ENCODE measurements at regions not wholly inside any gene's neighbourhood (a gene's known extent, or its start where the extent isn't known, plus 50 kb on each side); places are given as distances from the start of the nearest gene placed in this dataset.
A peak's percentile ranks its signal among the peaks of the same experiment; 100 is the strongest.

DNA sequence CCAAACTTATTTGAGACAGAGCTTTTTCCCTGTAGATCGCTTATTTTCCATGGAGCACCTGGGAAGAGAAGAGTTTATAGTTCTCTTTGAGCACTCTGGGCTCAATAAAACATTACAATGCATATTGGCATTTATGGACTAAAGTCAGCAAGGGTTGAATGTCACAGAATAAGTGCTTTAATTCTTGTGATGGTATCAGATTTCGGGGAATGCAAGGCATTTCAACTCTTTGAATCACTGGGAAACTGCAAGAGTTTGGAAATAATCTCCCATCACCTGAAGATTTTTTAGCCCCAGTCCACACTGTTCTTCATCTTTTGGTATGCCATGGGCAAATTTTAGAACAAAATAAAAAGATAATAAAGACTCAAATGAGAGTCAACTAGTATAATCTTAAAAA, 111.5 kb upstream of the WDFY3 start:
- no peak overlapping the region for H3K4me2 ChIP-seq
- no peaks in the 10 kb centered on the region for H3K9me3 ChIP-seq
- no peak for DNase-seq (ENCODE audit: low read depth in 1 of 2, low spot score in 1 of 2)
- H3K4me1 ChIP-seq, result no peaks in the 10 kb centered on the region
- no peak overlapping the region for H3K4me3 ChIP-seq
- no peak for FAIRE-seq
- no peak overlapping the region for H3K27ac ChIP-seq
- CTCF ChIA-PET, result no interaction called here
- no peak for TF ChIP-seq SMC3 (IDR thresholded peaks at IDR 0.05)
- no peak for TF ChIP-seq CBX2 (IDR thresholded peaks at IDR 0.05; ENCODE audit: borderline replicate concordance, low read depth)
- TF ChIP-seq BHLHE40 (IDR thresholded peaks at IDR 0.05; ENCODE audit: low read depth, low read length), result no peak
- TF ChIP-seq, protein P1, sequence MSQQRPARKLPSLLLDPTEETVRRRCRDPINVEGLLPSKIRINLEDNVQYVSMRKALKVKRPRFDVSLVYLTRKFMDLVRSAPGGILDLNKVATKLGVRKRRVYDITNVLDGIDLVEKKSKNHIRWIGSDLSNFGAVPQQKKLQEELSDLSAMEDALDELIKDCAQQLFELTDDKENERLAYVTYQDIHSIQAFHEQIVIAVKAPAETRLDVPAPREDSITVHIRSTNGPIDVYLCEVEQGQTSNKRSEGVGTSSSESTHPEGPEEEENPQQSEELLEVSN (IDR thresholded peaks at IDR 0.05; ENCODE audit: borderline replicate concordance, low read depth), result no peak
- no peak for TF ChIP-seq EHF (CRISPR knock-in tag; IDR thresholded peaks at IDR 0.05)
- no peak for TF ChIP-seq EP300 (IDR thresholded peaks at IDR 0.05)
- POLR2A ChIA-PET, result no interaction called here
- 10% methylated on average over 2 of the region's 2 CpGs for WGBS (ENCODE audit: missing lambda C conversion rate)
- no peak for ATAC-seq

DNA sequence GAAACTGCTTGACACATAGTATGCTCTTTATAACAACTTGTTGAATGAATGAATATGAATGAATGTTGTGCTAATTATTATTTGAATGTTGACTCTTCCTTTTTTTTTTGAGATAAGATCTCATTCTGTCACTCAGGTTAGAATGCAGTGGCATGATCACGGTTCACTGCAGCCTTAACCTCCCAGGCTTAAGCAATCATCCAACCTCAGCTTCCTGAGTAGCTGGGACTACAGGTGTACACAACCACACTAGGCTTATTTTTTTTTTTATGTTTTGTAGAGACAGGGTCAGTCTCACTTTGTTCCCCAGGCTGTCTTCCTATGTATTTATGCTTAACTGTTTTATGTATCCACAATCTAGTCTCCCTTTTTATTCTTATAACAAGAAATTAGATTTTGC, 114.7 kb upstream of the WDFY3 start:
- ChIA-PET CTCF (no interaction called here), POLR2A (no interaction called here)
- Histone ChIP-seq H3K9me3 (no peaks in the 10 kb centered on the region), H3K4me1 (no peaks in the 10 kb centered on the region), H3K4me2 (no peak overlapping the region), H3K4me3 (no peak overlapping the region), H3K27ac (no peak overlapping the region)
- ATAC-seq (no peak), DNase-seq (ENCODE audit: low read depth in 1 of 2, low spot score in 1 of 2) (no peak), FAIRE-seq (no peak)
- no peak for TF ChIP-seq RARB (CRISPR knock-in tag; IDR thresholded peaks at IDR 0.05)
- WGBS (ENCODE audit: missing lambda C conversion rate), result 38% methylated on average over 1 of the region's 1 CpG

DNA sequence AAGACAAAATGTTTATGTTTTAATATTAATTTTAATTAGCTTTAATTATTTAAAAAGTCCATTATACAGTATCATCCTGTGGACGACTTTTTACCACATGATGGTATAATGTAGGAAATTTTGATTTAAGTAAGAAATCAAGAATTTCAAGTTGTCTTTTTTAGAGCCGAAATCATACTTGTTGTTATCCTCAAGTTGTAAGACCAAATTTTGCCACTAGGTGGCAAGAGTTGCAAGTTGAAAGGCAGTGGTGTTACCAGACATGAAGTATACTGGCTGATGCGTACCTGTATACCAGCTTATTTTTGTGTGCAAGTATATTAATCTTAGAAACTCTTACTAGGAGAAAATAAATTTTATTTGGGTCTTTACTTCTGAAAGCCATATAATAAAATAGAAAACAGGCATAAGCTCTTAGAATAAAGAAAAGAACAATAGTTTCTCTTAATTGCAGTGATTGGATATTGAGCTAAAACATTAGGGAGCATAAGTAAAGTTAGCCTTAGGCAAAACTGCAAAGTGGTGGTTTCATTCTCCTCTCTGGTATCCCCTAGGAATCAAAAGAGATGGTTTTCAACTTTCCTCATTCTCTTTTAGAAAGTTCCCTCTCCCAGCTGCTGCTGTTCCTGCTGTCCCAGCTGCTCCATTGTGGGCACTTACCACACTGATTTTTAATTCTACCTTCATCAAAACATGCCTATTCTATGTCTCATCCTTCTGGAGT, 118.0 kb upstream of the WDFY3 start:
- CTCF ChIA-PET, result interaction anchor here (0.6 to 2.7 kb wide), 17 partner anchors 9 to 945 kb away, joined by 3 to 8 read pairs (median 4); no protein-coding TSS in a partner anchor
- DNase-seq (ENCODE audit: low read depth in 1 of 2, low spot score in 1 of 2) (peak; percentile 2 to 71), ATAC-seq (peak in 1 of 2 experiments; percentile 74; a peak in 3 of 6 replicates), FAIRE-seq (no peak)
- WGBS (ENCODE audit: missing lambda C conversion rate), result 12% methylated on average over 3 of the region's 3 CpGs
- no peak overlapping the region for H3K27ac ChIP-seq
- H3K4me1 ChIP-seq, result no peaks in the 10 kb centered on the region
- TF ChIP-seq, protein P2, sequence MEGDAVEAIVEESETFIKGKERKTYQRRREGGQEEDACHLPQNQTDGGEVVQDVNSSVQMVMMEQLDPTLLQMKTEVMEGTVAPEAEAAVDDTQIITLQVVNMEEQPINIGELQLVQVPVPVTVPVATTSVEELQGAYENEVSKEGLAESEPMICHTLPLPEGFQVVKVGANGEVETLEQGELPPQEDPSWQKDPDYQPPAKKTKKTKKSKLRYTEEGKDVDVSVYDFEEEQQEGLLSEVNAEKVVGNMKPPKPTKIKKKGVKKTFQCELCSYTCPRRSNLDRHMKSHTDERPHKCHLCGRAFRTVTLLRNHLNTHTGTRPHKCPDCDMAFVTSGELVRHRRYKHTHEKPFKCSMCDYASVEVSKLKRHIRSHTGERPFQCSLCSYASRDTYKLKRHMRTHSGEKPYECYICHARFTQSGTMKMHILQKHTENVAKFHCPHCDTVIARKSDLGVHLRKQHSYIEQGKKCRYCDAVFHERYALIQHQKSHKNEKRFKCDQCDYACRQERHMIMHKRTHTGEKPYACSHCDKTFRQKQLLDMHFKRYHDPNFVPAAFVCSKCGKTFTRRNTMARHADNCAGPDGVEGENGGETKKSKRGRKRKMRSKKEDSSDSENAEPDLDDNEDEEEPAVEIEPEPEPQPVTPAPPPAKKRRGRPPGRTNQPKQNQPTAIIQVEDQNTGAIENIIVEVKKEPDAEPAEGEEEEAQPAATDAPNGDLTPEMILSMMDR (IDR thresholded peaks at IDR 0.05), result peak; percentile 61
- peak; percentile 56; the same call in 2 of the 3 replicates for TF ChIP-seq SMC3 (IDR thresholded peaks at IDR 0.05)
- peak; percentile 63 to 71 for TF ChIP-seq RAD21 (conservative IDR thresholded peaks at IDR 0.05 in 1 of 2, IDR thresholded peaks at IDR 0.05 in 1 of 2)
- TF ChIP-seq, protein P3, sequence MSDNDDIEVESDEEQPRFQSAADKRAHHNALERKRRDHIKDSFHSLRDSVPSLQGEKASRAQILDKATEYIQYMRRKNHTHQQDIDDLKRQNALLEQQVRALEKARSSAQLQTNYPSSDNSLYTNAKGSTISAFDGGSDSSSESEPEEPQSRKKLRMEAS (IDR thresholded peaks at IDR 0.05), result no peak
- H3K4me2 ChIP-seq, result peak overlapping the region; percentile 18; the same call in 1 of the 3 replicates
- no peak overlapping the region for H3K4me3 ChIP-seq
- POLR2A ChIA-PET, result no interaction called here
- H3K9me3 ChIP-seq, result no peaks in the 10 kb centered on the region

DNA sequence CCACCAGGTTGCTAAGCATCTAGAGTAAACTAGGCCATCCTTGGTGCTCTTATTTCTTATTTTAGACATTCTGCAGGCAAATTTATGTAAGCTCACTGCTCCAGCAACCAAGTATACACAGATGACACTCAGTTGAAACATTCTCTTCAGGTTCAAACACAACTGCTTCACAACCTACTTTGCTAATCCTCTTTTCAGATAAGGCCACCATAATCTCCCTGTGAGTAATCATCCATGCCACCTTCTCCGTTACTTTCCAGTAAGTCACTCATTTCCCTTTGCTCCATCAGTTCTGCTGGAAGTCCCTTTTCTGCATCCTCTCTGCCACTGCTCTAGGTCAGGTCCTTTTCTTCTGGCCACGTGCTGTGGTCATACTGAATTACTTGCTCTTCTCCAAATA, 120.2 kb upstream of the WDFY3 start:
- no peak overlapping the region for H3K27ac ChIP-seq
- ATAC-seq (no peak), FAIRE-seq (no peak), DNase-seq (ENCODE audit: low read depth in 1 of 2, low spot score in 1 of 2) (no peak)
- H3K4me2 ChIP-seq, result no peak overlapping the region
- POLR2A ChIA-PET, result no interaction called here
- no peak for TF ChIP-seq NR3C1 (IDR thresholded peaks at IDR 0.05)
- TF ChIP-seq ZFP36 (IDR thresholded peaks at IDR 0.05; ENCODE audit: borderline replicate concordance, partially characterized antibody), result no peak
- no peak for TF ChIP-seq PHF8 (IDR thresholded peaks at IDR 0.05; ENCODE audit: borderline replicate concordance, low read depth)
- no peak for TF ChIP-seq RARB (CRISPR knock-in tag; IDR thresholded peaks at IDR 0.05)
- TF ChIP-seq BHLHE40 (IDR thresholded peaks at IDR 0.05; ENCODE audit: low read depth, low read length), result no peak
- no peak for TF ChIP-seq HEYL (CRISPR knock-in tag; IDR thresholded peaks at IDR 0.05)
- TF ChIP-seq HOXB13 (CRISPR knock-in tag; IDR thresholded peaks at IDR 0.05; ENCODE audit: low read depth), result no peak
- TF ChIP-seq, protein P4, sequence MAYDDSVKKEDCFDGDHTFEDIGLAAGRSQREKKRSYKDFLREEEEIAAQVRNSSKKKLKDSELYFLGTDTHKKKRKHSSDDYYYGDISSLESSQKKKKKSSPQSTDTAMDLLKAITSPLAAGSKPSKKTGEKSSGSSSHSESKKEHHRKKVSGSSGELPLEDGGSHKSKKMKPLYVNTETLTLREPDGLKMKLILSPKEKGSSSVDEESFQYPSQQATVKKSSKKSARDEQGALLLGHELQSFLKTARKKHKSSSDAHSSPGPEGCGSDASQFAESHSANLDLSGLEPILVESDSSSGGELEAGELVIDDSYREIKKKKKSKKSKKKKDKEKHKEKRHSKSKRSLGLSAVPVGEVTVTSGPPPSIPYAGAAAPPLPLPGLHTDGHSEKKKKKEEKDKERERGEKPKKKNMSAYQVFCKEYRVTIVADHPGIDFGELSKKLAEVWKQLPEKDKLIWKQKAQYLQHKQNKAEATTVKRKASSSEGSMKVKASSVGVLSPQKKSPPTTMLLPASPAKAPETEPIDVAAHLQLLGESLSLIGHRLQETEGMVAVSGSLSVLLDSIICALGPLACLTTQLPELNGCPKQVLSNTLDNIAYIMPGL (CRISPR knock-in tag; IDR thresholded peaks at IDR 0.05; ENCODE audit: borderline replicate concordance), result no peak
- no peak for TF ChIP-seq CBX2 (IDR thresholded peaks at IDR 0.05; ENCODE audit: borderline replicate concordance, low read depth)
- TF ChIP-seq SREBF2 (IDR thresholded peaks at IDR 0.05), result no peak
- no peak for TF ChIP-seq ESRRA (IDR thresholded peaks at IDR 0.05; ENCODE audit: borderline replicate concordance, low read length)
- CTCF ChIA-PET, result no interaction called here
- H3K4me3 ChIP-seq, result no peak overlapping the region
- no peaks in the 10 kb centered on the region for H3K4me1 ChIP-seq
- no peaks in the 10 kb centered on the region for H3K9me3 ChIP-seq
- 40% methylated on average over 2 of the region's 2 CpGs for WGBS (ENCODE audit: missing lambda C conversion rate)
